ENCODE measurements at regions not wholly inside any gene's neighbourhood (a gene's known extent, or its start where the extent isn't known, plus 50 kb on each side); places are given as distances from the start of the nearest gene placed in this dataset.
"Not testable (repeated sequence)": the region's sequence is repeated elsewhere in the genome, so short reads cannot be mapped to it uniquely, and the experiment has no call there.

GRCh38 chr9:75360252-75360651 lies 271.9 kb downstream of the OSTF1 start:
- H3K36me3 ChIP-seq (replicated peaks in 1 of 2; ENCODE audit: control insufficient read depth in 1 of 2, insufficient read depth in 2 of 2, low read length in 2 of 2): no peaks in the 10 kb centered on the region
- no peak overlapping the region for H3K27ac ChIP-seq (ENCODE audit: extremely low read length, insufficient read depth, low read length)
- FAIRE-seq (no peak), ATAC-seq (no peak), DNase-seq (ENCODE audit: low spot score) (no peak)
- ChIA-PET CTCF (ENCODE audit: low intra/inter-chr PET ratio, low total read pairs) (no interaction called here), POLR2A (no interaction called here)
- no TSS peak for BruUV-seq (replicated peaks)
- H3K79me2 ChIP-seq (ENCODE audit: insufficient read depth, low read length): no peaks in the 10 kb centered on the region
- H3K4me3 ChIP-seq (replicated peaks in 1 of 3; ENCODE audit: insufficient read depth in 1 of 3, low read depth in 2 of 3, low read length in 3 of 3): no peak overlapping the region
- H3K4me2 ChIP-seq (ENCODE audit: low read depth, low read length): no peak overlapping the region
- intact Hi-C loops (cut with micrococcal nuclease; ENCODE audit: unreplicated experiment): no loop called here
- H3K9ac ChIP-seq (ENCODE audit: insufficient read depth, low read depth, low read length): no peak overlapping the region
- no peaks in the 10 kb centered on the region for H3K27me3 ChIP-seq (ENCODE audit: control insufficient read depth in 1 of 2, insufficient read depth in 2 of 2, low read length in 2 of 2)
- 0 out of 2 replicates have a peak, but pooled peaks cover 5% of the 10 kb centered on the region for H3K9me3 ChIP-seq (ENCODE audit: low read length)
- H2AFZ ChIP-seq (ENCODE audit: low read length): no peak overlapping the region
- no peaks in the 10 kb centered on the region for H3K4me1 ChIP-seq (ENCODE audit: insufficient read depth, low read length)
- WGBS (ENCODE audit: low lambda C conversion rate): 40% methylated on average over 3 of the region's 3 CpGs
- H4K20me1 ChIP-seq (ENCODE audit: insufficient read depth, low read length): no peaks in the 10 kb centered on the region
- in situ Hi-C loops (cut with HindIII; ENCODE audit: extremely low pct_ligation_motif_present, low pct_unique_long_range_greater_than_20kb): no loop called here
- TF ChIP-seq GTF2F1 (IDR thresholded peaks at IDR 0.05; ENCODE audit: low read length) (no peak), BHLHE40 (IDR thresholded peaks at IDR 0.05; ENCODE audit: low read length) (no peak), TRAFD1 (CRISPR knock-in tag; IDR thresholded peaks at IDR 0.05; ENCODE audit: borderline replicate concordance) (no peak), ZBTB42 (CRISPR knock-in tag; IDR thresholded peaks at IDR 0.05) (no peak), ZNF883 (CRISPR knock-in tag; IDR thresholded peaks at IDR 0.05; ENCODE audit: not compliant biosample characterization) (no peak), ZNF121 (CRISPR knock-in tag; IDR thresholded peaks at IDR 0.05) (no peak), ZNF660 (CRISPR knock-in tag; IDR thresholded peaks at IDR 0.05; ENCODE audit: borderline replicate concordance, low read depth) (no peak), ZNF770 (CRISPR knock-in tag; IDR thresholded peaks at IDR 0.05) (no peak), U2AF1 (optimal IDR thresholded peaks at IDR 0.05; ENCODE audit: low read depth, low read length) (no peak), NONO (IDR thresholded peaks at IDR 0.05) (no peak), NONO (CRISPR knock-in tag; conservative IDR thresholded peaks at IDR 0.05) (no peak), RAD21 (CRISPR knock-in tag; IDR thresholded peaks at IDR 0.05) (no peak), DRAP1 (CRISPR knock-in tag; IDR thresholded peaks at IDR 0.05) (no peak), ZNF530 (CRISPR knock-in tag; IDR thresholded peaks at IDR 0.05; ENCODE audit: low read depth) (no peak), BRD4 (CRISPR knock-in tag; IDR thresholded peaks at IDR 0.05) (no peak)

DNA sequence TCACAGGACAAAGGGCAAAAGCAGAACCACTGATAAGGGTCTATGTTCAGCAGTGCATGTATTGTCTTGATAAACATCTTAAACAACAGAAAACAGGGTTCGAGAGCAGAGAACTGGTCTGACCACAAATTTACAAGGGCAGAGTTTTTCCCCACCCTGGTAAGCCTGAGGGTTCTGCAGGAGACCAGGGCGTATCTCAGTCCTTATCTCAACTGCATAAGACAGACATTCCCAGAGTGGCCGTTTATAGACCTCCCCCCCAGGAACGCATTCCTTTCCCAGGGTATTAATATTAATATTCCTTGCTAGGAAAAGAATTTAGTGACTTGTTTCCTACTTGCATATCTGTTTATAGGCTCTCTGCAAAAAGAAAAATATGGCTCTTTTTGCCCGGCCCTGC lies 274.1 kb downstream of the OSTF1 start:
- H3K4me2 ChIP-seq (ENCODE audit: low read depth, low read length); in situ Hi-C loops (cut with HindIII; ENCODE audit: extremely low pct_ligation_motif_present, low pct_unique_long_range_greater_than_20kb); FAIRE-seq; H3K4me1 ChIP-seq (ENCODE audit: insufficient read depth, low read length); H2AFZ ChIP-seq (ENCODE audit: low read length); POLR2A ChIA-PET; H3K27ac ChIP-seq (ENCODE audit: extremely low read length, insufficient read depth, low read length); H3K27me3 ChIP-seq (ENCODE audit: control insufficient read depth in 1 of 2, insufficient read depth in 2 of 2, low read length in 2 of 2); intact Hi-C loops (cut with micrococcal nuclease; ENCODE audit: unreplicated experiment); H3K36me3 ChIP-seq (replicated peaks in 1 of 2; ENCODE audit: control insufficient read depth in 1 of 2, insufficient read depth in 2 of 2, low read length in 2 of 2); H4K20me1 ChIP-seq (ENCODE audit: insufficient read depth, low read length); H3K4me3 ChIP-seq (replicated peaks in 1 of 3; ENCODE audit: insufficient read depth in 1 of 3, low read depth in 2 of 3, low read length in 3 of 3); H3K79me2 ChIP-seq (ENCODE audit: insufficient read depth, low read length); H3K9ac ChIP-seq (ENCODE audit: insufficient read depth, low read depth, low read length); CTCF ChIA-PET (ENCODE audit: low intra/inter-chr PET ratio, low total read pairs); ATAC-seq; H3K9me3 ChIP-seq (ENCODE audit: low read length); BruUV-seq (replicated peaks); DNase-seq (ENCODE audit: low spot score): not testable (repeated sequence)
- WGBS (ENCODE audit: low lambda C conversion rate): 9% methylated on average over 5 of the region's 5 CpGs
